Adipocyte (in vitro differentiated cells): ENCODE measurements at regions not wholly inside any gene's neighbourhood (a gene's known extent, or its start where the extent isn't known, plus 50 kb on each side); places are given as distances from the start of the nearest gene placed in this dataset.
A peak's percentile ranks its signal among the peaks of the same experiment; 100 is the strongest.

Experiments used
- DNase-seq: peaks from one replicate; pipeline ENCODE4 v3.0.0-alpha.2; 2015; ENCODE audit warnings: low read depth
- H3K27me3 ChIP-seq: replicated peaks from 2 replicates; pipeline ENCODE4 v1.7.0; 2013; ENCODE audit warnings: mild to moderate bottlenecking, low read length, moderate library complexity; ENCODE audit not compliant: control insufficient read depth, insufficient read depth
- H3K36me3 ChIP-seq: 2 replicates; pipeline ENCODE4 v1.7.0; 2013; ENCODE audit warnings: low read length, mild to moderate bottlenecking, moderate library complexity; ENCODE audit not compliant: control insufficient read depth, insufficient read depth, severe bottlenecking
- H3K4me1 ChIP-seq: 2 replicates; pipeline ENCODE4 v1.7.0; 2013; ENCODE audit warnings: mild to moderate bottlenecking, low read length, moderate library complexity; ENCODE audit not compliant: control insufficient read depth, insufficient read depth
- H3K4me3 ChIP-seq: 2 replicates; pipeline ENCODE4 v1.7.0; 2013; ENCODE audit warnings: mild to moderate bottlenecking, low read length, moderate library complexity
- H3K9ac ChIP-seq: 2 replicates; pipeline ENCODE4 v1.7.0; 2013; ENCODE audit warnings: mild to moderate bottlenecking, low read length, moderate library complexity
- H3K9me3 ChIP-seq: 2 replicates; pipeline ENCODE4 v1.7.0; 2013; ENCODE audit warnings: mild to moderate bottlenecking, low read length, moderate library complexity; ENCODE audit not compliant: control insufficient read depth

- no peak overlapping the region for H3K4me3 ChIP-seq
- H3K4me1 ChIP-seq = no peaks in the 10 kb centered on the region
- H3K36me3 ChIP-seq = no peaks in the 10 kb centered on the region
- H3K9ac ChIP-seq = no peak overlapping the region
- DNase-seq = no peak
- H3K27me3 ChIP-seq = no peaks in the 10 kb centered on the region
- H3K9me3 ChIP-seq = peaks cover 8% of the 10 kb centered on the region
Measured at GRCh38 chr18:73733376-73733775, 414.3 kb downstream of the FBXO15 start.

- Histone ChIP-seq H3K36me3 (no peaks in the 10 kb centered on the region), H3K27me3 (no peaks in the 10 kb centered on the region), H3K9me3 (peaks cover 8% of the 10 kb centered on the region), H3K4me1 (no peaks in the 10 kb centered on the region), H3K9ac (no peak overlapping the region), H3K4me3 (no peak overlapping the region)
- no peak for DNase-seq
Measured at GRCh38 chr18:73728657-73729056, 419.0 kb downstream of the FBXO15 start.

GRCh38 chr18:73724958-73725357, 422.7 kb downstream of the FBXO15 start:
- Histone ChIP-seq H3K27me3 (no peaks in the 10 kb centered on the region), H3K9me3 (no peaks in the 10 kb centered on the region), H3K36me3 (no peaks in the 10 kb centered on the region), H3K9ac (no peak overlapping the region), H3K4me1 (no peaks in the 10 kb centered on the region), H3K4me3 (no peak overlapping the region)
- DNase-seq = no peak

GRCh38 chr18:73719611-73720010, 428.0 kb downstream of the FBXO15 start:
- Histone ChIP-seq H3K9ac (no peak overlapping the region), H3K27me3 (no peaks in the 10 kb centered on the region), H3K36me3 (no peaks in the 10 kb centered on the region), H3K4me3 (no peak overlapping the region), H3K4me1 (no peaks in the 10 kb centered on the region), H3K9me3 (no peaks in the 10 kb centered on the region)
- no peak for DNase-seq

GRCh38 chr18:73717570-73717969, 430.1 kb downstream of the FBXO15 start:
- Histone ChIP-seq H3K36me3 (no peaks in the 10 kb centered on the region), H3K4me3 (no peak overlapping the region), H3K4me1 (no peaks in the 10 kb centered on the region), H3K27me3 (no peaks in the 10 kb centered on the region), H3K9me3 (no peaks in the 10 kb centered on the region), H3K9ac (no peak overlapping the region)
- DNase-seq = peak; percentile 22

GRCh38 chr18:73715210-73715670, 432.4 kb downstream of the FBXO15 start:
- no peak overlapping the region for H3K4me3 ChIP-seq
- no peaks in the 10 kb centered on the region for H3K4me1 ChIP-seq
- no peaks in the 10 kb centered on the region for H3K27me3 ChIP-seq
- no peaks in the 10 kb centered on the region for H3K36me3 ChIP-seq
- no peak overlapping the region for H3K9ac ChIP-seq
- H3K9me3 ChIP-seq = no peaks in the 10 kb centered on the region
- no peak for DNase-seq

- no peak for DNase-seq
- Histone ChIP-seq H3K9me3 (no peaks in the 10 kb centered on the region), H3K36me3 (no peaks in the 10 kb centered on the region), H3K9ac (no peak overlapping the region), H3K27me3 (no peaks in the 10 kb centered on the region), H3K4me1 (no peaks in the 10 kb centered on the region), H3K4me3 (no peak overlapping the region)
Measured at GRCh38 chr18:73714466-73714865, 433.2 kb downstream of the FBXO15 start.

GRCh38 chr18:73711256-73711655, 436.4 kb downstream of the FBXO15 start:
- Histone ChIP-seq H3K9ac (no peak overlapping the region), H3K27me3 (no peaks in the 10 kb centered on the region), H3K36me3 (no peaks in the 10 kb centered on the region), H3K4me1 (no peaks in the 10 kb centered on the region), H3K4me3 (no peak overlapping the region), H3K9me3 (no peaks in the 10 kb centered on the region)
- DNase-seq = no peak

- no peaks in the 10 kb centered on the region for H3K27me3 ChIP-seq
- no peaks in the 10 kb centered on the region for H3K36me3 ChIP-seq
- H3K9me3 ChIP-seq = no peaks in the 10 kb centered on the region
- no peak overlapping the region for H3K9ac ChIP-seq
- no peak for DNase-seq
- H3K4me1 ChIP-seq = no peaks in the 10 kb centered on the region
- no peak overlapping the region for H3K4me3 ChIP-seq
Measured at GRCh38 chr18:73708591-73708990, 439.0 kb downstream of the FBXO15 start.

- H3K4me3 ChIP-seq = no peak overlapping the region
- no peaks in the 10 kb centered on the region for H3K4me1 ChIP-seq
- H3K9ac ChIP-seq = no peak overlapping the region
- no peaks in the 10 kb centered on the region for H3K36me3 ChIP-seq
- H3K9me3 ChIP-seq = no peaks in the 10 kb centered on the region
- DNase-seq = peak; percentile 46
- H3K27me3 ChIP-seq = no peaks in the 10 kb centered on the region
Measured at GRCh38 chr18:73707035-73707434, 440.6 kb downstream of the FBXO15 start.

GRCh38 chr18:73697353-73697752, 450.3 kb downstream of the FBXO15 start:
- H3K27me3 ChIP-seq = no peaks in the 10 kb centered on the region
- H3K9me3 ChIP-seq = no peaks in the 10 kb centered on the region
- DNase-seq = no peak
- no peak overlapping the region for H3K4me3 ChIP-seq
- no peaks in the 10 kb centered on the region for H3K36me3 ChIP-seq
- no peaks in the 10 kb centered on the region for H3K4me1 ChIP-seq
- no peak overlapping the region for H3K9ac ChIP-seq

GRCh38 chr18:73696698-73697097, 450.9 kb downstream of the FBXO15 start:
- DNase-seq = no peak
- H3K9ac ChIP-seq = no peak overlapping the region
- H3K4me3 ChIP-seq = no peak overlapping the region
- no peaks in the 10 kb centered on the region for H3K36me3 ChIP-seq
- no peaks in the 10 kb centered on the region for H3K27me3 ChIP-seq
- H3K4me1 ChIP-seq = no peaks in the 10 kb centered on the region
- no peaks in the 10 kb centered on the region for H3K9me3 ChIP-seq
